Testis (tissue), 2 donors: ENCODE measurements at regions not wholly inside any gene's neighbourhood (a gene's known extent, or its start where the extent isn't known, plus 50 kb on each side); places are given as distances from the start of the nearest gene placed in this dataset.

ENCODE experiments used
- POLR2A ChIP-seq: fragments of 450-650 bp; IDR thresholded peaks from one replicate; pipeline ENCODE4 v1.6.1; 2017; ENCODE audit warnings: antibody characterized with exemption, mild to moderate bottlenecking, moderate library complexity
- TF ChIP-seq, protein P1 (sequence below), 3 experiments: fragments of 450-650 bp in 2 of 3; fragments of 200-600 bp in 1 of 3; sonication (generic) in 1 of 3; IDR thresholded peaks; one replicate each; pipeline ENCODE4 v1.5.1; 2016 to 2019; ENCODE audit warnings: antibody characterized with exemption in 3 of 3, mild to moderate bottlenecking in 2 of 3, moderate library complexity in 1 of 3

DNA sequence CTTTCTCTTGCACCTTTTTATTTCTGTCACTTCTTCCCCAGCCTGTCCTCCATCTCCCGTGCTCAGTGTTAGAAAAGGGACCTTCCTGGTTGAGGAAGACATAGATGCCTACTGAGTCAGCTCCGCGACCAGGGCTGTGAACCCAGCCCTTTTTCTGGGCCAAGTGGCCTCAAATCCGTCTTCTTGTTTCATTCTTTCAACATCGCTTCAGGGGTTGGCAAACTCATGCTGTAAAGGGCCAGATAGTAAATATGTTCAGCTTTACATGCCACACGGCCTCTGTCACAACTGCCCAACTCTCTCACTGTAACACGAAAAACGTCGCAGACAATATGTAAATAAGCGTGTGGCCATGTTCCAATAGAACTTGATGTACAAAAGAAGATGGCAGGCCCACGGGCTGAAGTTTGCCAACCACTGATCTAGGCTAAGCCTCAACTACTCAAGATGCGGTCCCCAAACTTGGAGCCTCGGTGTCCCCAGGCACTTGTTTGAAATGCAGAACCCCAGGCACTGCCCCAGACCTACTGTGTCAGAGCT, 338.4 kb downstream of the MN1 start:
- TF ChIP-seq, protein P1, sequence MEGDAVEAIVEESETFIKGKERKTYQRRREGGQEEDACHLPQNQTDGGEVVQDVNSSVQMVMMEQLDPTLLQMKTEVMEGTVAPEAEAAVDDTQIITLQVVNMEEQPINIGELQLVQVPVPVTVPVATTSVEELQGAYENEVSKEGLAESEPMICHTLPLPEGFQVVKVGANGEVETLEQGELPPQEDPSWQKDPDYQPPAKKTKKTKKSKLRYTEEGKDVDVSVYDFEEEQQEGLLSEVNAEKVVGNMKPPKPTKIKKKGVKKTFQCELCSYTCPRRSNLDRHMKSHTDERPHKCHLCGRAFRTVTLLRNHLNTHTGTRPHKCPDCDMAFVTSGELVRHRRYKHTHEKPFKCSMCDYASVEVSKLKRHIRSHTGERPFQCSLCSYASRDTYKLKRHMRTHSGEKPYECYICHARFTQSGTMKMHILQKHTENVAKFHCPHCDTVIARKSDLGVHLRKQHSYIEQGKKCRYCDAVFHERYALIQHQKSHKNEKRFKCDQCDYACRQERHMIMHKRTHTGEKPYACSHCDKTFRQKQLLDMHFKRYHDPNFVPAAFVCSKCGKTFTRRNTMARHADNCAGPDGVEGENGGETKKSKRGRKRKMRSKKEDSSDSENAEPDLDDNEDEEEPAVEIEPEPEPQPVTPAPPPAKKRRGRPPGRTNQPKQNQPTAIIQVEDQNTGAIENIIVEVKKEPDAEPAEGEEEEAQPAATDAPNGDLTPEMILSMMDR (IDR thresholded peaks at IDR 0.05) = no peak
- TF ChIP-seq POLR2A = no peak
